ENCODE measurements at regions not wholly inside any gene's neighbourhood (a gene's known extent, or its start where the extent isn't known, plus 50 kb on each side); places are given as distances from the start of the nearest gene placed in this dataset.

DNA sequence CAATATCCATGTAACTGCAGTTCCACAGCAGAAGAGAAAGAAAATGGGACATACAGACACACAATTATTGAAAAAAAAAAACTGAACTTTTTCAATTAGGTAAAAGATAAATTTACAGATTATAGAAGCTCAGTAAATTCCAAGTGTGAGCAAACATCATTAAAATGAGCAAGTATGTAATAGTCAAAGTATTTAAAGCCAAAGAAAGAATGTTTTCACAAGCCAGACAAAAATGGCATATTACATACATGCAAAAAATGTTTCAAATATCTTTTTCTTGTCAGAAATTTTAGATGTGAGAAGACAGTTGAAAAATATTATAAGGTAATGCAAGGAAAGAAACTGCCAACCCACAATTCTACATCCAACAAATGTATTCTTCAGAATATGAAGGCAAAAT lies 150.2 kb upstream of the AKR1E2 start:
- ATAC-seq (no peak), DNase-seq (ENCODE audit: low spot score) (no peak)
- H3K9me3 Mint-ChIP-seq: no peaks in the 10 kb centered on the region
- no peak overlapping the region for H3K27ac Mint-ChIP-seq
- H3K4me3 Mint-ChIP-seq: no peak overlapping the region
- TF ChIP-seq JUN (CRISPR knock-in tag; IDR thresholded peaks at IDR 0.05) (no peak), NR3C1 (CRISPR knock-in tag; conservative IDR thresholded peaks at IDR 0.05; ENCODE audit: low read depth) (no peak), ETV6 (CRISPR knock-in tag; IDR thresholded peaks at IDR 0.05) (no peak), KAT7 (CRISPR knock-in tag; IDR thresholded peaks at IDR 0.05; ENCODE audit: borderline replicate concordance) (no peak), ZNF263 (CRISPR knock-in tag; IDR thresholded peaks at IDR 0.05; ENCODE audit: low read depth) (no peak), CBFB (CRISPR knock-in tag; IDR thresholded peaks at IDR 0.05; ENCODE audit: low read depth) (no peak), ZNF317 (CRISPR knock-in tag; IDR thresholded peaks at IDR 0.05; ENCODE audit: borderline replicate concordance, low read depth) (no peak), GABPB1 (CRISPR knock-in tag; IDR thresholded peaks at IDR 0.05) (no peak), TP53 (CRISPR knock-in tag; IDR thresholded peaks at IDR 0.05) (no peak), SOX15 (CRISPR knock-in tag; IDR thresholded peaks at IDR 0.05) (no peak), ZNF138 (CRISPR knock-in tag; conservative IDR thresholded peaks at IDR 0.05) (no peak), NFYB (CRISPR knock-in tag; conservative IDR thresholded peaks at IDR 0.05; ENCODE audit: low read depth) (no peak)
- TF ChIP-seq, protein P1, sequence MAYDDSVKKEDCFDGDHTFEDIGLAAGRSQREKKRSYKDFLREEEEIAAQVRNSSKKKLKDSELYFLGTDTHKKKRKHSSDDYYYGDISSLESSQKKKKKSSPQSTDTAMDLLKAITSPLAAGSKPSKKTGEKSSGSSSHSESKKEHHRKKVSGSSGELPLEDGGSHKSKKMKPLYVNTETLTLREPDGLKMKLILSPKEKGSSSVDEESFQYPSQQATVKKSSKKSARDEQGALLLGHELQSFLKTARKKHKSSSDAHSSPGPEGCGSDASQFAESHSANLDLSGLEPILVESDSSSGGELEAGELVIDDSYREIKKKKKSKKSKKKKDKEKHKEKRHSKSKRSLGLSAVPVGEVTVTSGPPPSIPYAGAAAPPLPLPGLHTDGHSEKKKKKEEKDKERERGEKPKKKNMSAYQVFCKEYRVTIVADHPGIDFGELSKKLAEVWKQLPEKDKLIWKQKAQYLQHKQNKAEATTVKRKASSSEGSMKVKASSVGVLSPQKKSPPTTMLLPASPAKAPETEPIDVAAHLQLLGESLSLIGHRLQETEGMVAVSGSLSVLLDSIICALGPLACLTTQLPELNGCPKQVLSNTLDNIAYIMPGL (CRISPR knock-in tag; IDR thresholded peaks at IDR 0.05): no peak
- TF ChIP-seq, protein P2, sequence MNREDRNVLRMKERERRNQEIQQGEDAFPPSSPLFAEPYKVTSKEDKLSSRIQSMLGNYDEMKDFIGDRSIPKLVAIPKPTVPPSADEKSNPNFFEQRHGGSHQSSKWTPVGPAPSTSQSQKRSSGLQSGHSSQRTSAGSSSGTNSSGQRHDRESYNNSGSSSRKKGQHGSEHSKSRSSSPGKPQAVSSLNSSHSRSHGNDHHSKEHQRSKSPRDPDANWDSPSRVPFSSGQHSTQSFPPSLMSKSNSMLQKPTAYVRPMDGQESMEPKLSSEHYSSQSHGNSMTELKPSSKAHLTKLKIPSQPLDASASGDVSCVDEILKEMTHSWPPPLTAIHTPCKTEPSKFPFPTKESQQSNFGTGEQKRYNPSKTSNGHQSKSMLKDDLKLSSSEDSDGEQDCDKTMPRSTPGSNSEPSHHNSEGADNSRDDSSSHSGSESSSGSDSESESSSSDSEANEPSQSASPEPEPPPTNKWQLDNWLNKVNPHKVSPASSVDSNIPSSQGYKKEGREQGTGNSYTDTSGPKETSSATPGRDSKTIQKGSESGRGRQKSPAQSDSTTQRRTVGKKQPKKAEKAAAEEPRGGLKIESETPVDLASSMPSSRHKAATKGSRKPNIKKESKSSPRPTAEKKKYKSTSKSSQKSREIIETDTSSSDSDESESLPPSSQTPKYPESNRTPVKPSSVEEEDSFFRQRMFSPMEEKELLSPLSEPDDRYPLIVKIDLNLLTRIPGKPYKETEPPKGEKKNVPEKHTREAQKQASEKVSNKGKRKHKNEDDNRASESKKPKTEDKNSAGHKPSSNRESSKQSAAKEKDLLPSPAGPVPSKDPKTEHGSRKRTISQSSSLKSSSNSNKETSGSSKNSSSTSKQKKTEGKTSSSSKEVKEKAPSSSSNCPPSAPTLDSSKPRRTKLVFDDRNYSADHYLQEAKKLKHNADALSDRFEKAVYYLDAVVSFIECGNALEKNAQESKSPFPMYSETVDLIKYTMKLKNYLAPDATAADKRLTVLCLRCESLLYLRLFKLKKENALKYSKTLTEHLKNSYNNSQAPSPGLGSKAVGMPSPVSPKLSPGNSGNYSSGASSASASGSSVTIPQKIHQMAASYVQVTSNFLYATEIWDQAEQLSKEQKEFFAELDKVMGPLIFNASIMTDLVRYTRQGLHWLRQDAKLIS (CRISPR knock-in tag; IDR thresholded peaks at IDR 0.05; ENCODE audit: borderline replicate concordance): no peak
- TF ChIP-seq, protein P3, sequence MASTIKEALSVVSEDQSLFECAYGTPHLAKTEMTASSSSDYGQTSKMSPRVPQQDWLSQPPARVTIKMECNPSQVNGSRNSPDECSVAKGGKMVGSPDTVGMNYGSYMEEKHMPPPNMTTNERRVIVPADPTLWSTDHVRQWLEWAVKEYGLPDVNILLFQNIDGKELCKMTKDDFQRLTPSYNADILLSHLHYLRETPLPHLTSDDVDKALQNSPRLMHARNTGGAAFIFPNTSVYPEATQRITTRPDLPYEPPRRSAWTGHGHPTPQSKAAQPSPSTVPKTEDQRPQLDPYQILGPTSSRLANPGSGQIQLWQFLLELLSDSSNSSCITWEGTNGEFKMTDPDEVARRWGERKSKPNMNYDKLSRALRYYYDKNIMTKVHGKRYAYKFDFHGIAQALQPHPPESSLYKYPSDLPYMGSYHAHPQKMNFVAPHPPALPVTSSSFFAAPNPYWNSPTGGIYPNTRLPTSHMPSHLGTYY (CRISPR knock-in tag; IDR thresholded peaks at IDR 0.05): no peak
- TF ChIP-seq, protein P4, sequence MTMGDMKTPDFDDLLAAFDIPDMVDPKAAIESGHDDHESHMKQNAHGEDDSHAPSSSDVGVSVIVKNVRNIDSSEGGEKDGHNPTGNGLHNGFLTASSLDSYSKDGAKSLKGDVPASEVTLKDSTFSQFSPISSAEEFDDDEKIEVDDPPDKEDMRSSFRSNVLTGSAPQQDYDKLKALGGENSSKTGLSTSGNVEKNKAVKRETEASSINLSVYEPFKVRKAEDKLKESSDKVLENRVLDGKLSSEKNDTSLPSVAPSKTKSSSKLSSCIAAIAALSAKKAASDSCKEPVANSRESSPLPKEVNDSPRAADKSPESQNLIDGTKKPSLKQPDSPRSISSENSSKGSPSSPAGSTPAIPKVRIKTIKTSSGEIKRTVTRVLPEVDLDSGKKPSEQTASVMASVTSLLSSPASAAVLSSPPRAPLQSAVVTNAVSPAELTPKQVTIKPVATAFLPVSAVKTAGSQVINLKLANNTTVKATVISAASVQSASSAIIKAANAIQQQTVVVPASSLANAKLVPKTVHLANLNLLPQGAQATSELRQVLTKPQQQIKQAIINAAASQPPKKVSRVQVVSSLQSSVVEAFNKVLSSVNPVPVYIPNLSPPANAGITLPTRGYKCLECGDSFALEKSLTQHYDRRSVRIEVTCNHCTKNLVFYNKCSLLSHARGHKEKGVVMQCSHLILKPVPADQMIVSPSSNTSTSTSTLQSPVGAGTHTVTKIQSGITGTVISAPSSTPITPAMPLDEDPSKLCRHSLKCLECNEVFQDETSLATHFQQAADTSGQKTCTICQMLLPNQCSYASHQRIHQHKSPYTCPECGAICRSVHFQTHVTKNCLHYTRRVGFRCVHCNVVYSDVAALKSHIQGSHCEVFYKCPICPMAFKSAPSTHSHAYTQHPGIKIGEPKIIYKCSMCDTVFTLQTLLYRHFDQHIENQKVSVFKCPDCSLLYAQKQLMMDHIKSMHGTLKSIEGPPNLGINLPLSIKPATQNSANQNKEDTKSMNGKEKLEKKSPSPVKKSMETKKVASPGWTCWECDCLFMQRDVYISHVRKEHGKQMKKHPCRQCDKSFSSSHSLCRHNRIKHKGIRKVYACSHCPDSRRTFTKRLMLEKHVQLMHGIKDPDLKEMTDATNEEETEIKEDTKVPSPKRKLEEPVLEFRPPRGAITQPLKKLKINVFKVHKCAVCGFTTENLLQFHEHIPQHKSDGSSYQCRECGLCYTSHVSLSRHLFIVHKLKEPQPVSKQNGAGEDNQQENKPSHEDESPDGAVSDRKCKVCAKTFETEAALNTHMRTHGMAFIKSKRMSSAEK (CRISPR knock-in tag; IDR thresholded peaks at IDR 0.05; ENCODE audit: borderline replicate concordance): no peak
- TF ChIP-seq, protein P5, sequence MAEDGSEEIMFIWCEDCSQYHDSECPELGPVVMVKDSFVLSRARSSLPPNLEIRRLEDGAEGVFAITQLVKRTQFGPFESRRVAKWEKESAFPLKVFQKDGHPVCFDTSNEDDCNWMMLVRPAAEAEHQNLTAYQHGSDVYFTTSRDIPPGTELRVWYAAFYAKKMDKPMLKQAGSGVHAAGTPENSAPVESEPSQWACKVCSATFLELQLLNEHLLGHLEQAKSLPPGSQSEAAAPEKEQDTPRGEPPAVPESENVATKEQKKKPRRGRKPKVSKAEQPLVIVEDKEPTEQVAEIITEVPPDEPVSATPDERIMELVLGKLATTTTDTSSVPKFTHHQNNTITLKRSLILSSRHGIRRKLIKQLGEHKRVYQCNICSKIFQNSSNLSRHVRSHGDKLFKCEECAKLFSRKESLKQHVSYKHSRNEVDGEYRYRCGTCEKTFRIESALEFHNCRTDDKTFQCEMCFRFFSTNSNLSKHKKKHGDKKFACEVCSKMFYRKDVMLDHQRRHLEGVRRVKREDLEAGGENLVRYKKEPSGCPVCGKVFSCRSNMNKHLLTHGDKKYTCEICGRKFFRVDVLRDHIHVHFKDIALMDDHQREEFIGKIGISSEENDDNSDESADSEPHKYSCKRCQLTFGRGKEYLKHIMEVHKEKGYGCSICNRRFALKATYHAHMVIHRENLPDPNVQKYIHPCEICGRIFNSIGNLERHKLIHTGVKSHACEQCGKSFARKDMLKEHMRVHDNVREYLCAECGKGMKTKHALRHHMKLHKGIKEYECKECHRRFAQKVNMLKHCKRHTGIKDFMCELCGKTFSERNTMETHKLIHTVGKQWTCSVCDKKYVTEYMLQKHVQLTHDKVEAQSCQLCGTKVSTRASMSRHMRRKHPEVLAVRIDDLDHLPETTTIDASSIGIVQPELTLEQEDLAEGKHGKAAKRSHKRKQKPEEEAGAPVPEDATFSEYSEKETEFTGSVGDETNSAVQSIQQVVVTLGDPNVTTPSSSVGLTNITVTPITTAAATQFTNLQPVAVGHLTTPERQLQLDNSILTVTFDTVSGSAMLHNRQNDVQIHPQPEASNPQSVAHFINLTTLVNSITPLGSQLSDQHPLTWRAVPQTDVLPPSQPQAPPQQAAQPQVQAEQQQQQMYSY (CRISPR knock-in tag; IDR thresholded peaks at IDR 0.05): no peak
- ChIA-PET POLR2A (no interaction called here), CTCF (no interaction called here)
- no peaks in the 10 kb centered on the region for H3K36me3 Mint-ChIP-seq
- no peaks in the 10 kb centered on the region for H3K27me3 Mint-ChIP-seq (ENCODE audit: low read depth)
- H3K4me1 Mint-ChIP-seq: 0 out of 2 replicates have a peak, but pooled peaks cover 6% of the 10 kb centered on the region
